IPS-15b (cell line): ENCODE measurements at regions not wholly inside any gene's neighbourhood (a gene's known extent, or its start where the extent isn't known, plus 50 kb on each side); places are given as distances from the start of the nearest gene placed in this dataset.
"Not testable (repeated sequence)": the region's sequence is repeated elsewhere in the genome, so short reads cannot be mapped to it uniquely, and the experiment has no call there.

ENCODE experiments used
- H3K27me3 ChIP-seq: one replicate; pipeline ENCODE4 v1.6.1; 2013; ENCODE audit warnings: low read length; ENCODE audit not compliant: control insufficient read depth, insufficient read depth
- H3K36me3 ChIP-seq: one replicate; pipeline ENCODE4 v1.6.1; 2013; ENCODE audit warnings: low read length; ENCODE audit not compliant: control insufficient read depth, insufficient read depth
- H3K4me1 ChIP-seq: one replicate; pipeline ENCODE4 v1.6.1; 2013; ENCODE audit warnings: mild to moderate bottlenecking, low read length; ENCODE audit not compliant: control insufficient read depth, insufficient read depth
- H3K4me3 ChIP-seq: one replicate; pipeline ENCODE4 v1.5.1; 2013; ENCODE audit warnings: low read depth, low read length
- H3K9ac ChIP-seq: one replicate; pipeline ENCODE4 v1.6.1; 2013; ENCODE audit warnings: low read depth, mild to moderate bottlenecking, low read length
- H3K9me3 ChIP-seq: one replicate; pipeline ENCODE4 v1.6.1; 2013; ENCODE audit warnings: mild to moderate bottlenecking, low read length; ENCODE audit not compliant: control insufficient read depth, insufficient read depth

GRCh38 chr3:102691507-102691906 lies 256.7 kb downstream of the ZPLD1 start:
- Histone ChIP-seq H3K9ac (no peak overlapping the region), H3K27me3 (no peaks in the 10 kb centered on the region), H3K9me3 (peaks cover 11% of the 10 kb centered on the region), H3K4me3 (no peak overlapping the region), H3K36me3 (no peaks in the 10 kb centered on the region), H3K4me1 (peaks cover 12% of the 10 kb centered on the region)

GRCh38 chr3:102699104-102699818 lies 264.4 kb downstream of the ZPLD1 start:
- H3K36me3 ChIP-seq = no peaks in the 10 kb centered on the region
- H3K4me1 ChIP-seq = no peaks in the 10 kb centered on the region
- H3K9me3 ChIP-seq = no peaks in the 10 kb centered on the region
- H3K4me3 ChIP-seq = no peak overlapping the region
- H3K27me3 ChIP-seq = no peaks in the 10 kb centered on the region
- H3K9ac ChIP-seq = no peak overlapping the region

GRCh38 chr3:102699819-102700140 lies 265.0 kb downstream of the ZPLD1 start:
- H3K9me3 ChIP-seq = no peaks in the 10 kb centered on the region
- H3K4me3 ChIP-seq = no peak overlapping the region
- no peaks in the 10 kb centered on the region for H3K27me3 ChIP-seq
- H3K9ac ChIP-seq = no peak overlapping the region
- H3K36me3 ChIP-seq = no peaks in the 10 kb centered on the region
- H3K4me1 ChIP-seq = no peaks in the 10 kb centered on the region

GRCh38 chr3:102712896-102713295 lies 278.1 kb downstream of the ZPLD1 start:
- H3K4me3 ChIP-seq = no peak overlapping the region
- no peaks in the 10 kb centered on the region for H3K4me1 ChIP-seq
- H3K9me3 ChIP-seq = no peaks in the 10 kb centered on the region
- H3K9ac ChIP-seq = no peak overlapping the region
- no peaks in the 10 kb centered on the region for H3K36me3 ChIP-seq
- no peaks in the 10 kb centered on the region for H3K27me3 ChIP-seq

DNA sequence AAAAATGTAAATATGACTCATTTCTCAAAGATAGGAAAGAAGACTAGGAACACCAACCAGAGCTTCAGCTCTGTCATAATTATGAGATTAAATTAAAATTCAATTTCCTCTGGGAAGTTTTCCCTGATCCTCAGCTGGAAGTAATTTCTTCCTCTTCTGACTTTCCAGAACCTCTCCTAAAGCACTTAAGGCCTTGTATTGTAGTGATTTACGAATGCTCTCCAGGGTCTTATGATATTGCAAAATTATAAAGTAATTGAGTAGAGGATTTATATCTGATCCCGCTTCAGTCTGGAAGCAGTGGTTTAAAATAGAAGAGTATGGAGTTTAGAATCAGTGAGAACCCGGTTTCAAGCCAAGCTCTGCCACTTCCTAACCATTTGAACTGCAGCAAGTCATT lies 279.8 kb downstream of the ZPLD1 start:
- Histone ChIP-seq H3K27me3 (no peaks in the 10 kb centered on the region), H3K9me3 (no peaks in the 10 kb centered on the region), H3K4me3 (no peak overlapping the region), H3K36me3 (no peaks in the 10 kb centered on the region), H3K4me1 (no peaks in the 10 kb centered on the region), H3K9ac (no peak overlapping the region)

DNA sequence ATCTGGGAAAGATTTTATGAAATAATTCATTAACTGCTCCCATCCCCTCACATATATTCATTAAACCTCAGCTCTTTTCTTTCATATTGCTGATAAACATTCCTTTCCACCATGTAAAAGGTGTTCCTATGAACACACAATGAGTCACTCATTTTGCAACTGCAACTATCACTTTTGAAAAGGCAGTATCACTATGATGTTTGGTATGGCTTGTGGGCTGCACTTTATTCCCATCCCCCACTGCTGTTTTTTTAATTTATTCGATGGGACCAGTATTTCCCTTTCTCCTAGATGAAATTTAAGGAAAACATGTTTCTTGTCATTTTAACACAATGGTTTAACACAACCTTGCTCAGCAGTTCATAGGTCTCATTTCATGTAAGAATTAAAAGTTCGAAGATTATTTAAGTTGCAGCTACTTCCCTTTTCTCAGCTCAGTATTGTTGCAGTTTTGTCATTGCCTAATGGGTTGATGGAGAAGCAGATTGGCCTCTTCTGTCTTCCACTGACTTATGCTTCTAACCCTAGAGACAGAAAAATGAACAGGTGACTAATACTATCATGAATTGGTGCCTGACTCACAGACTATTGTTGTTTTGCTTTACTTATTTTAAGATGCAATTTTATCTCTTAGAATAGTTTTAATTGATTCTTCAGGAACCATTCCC lies 280.3 kb downstream of the ZPLD1 start:
- Histone ChIP-seq H3K9ac (no peak overlapping the region), H3K4me3 (no peak overlapping the region), H3K4me1 (no peaks in the 10 kb centered on the region), H3K36me3 (no peaks in the 10 kb centered on the region), H3K27me3 (no peaks in the 10 kb centered on the region), H3K9me3 (no peaks in the 10 kb centered on the region)

GRCh38 chr3:102718651-102719050 lies 283.8 kb downstream of the ZPLD1 start:
- Histone ChIP-seq H3K27me3 (no peaks in the 10 kb centered on the region), H3K9ac (no peak overlapping the region), H3K4me3 (no peak overlapping the region), H3K36me3 (no peaks in the 10 kb centered on the region), H3K4me1 (no peaks in the 10 kb centered on the region), H3K9me3 (no peaks in the 10 kb centered on the region)

- H3K27me3 ChIP-seq = no peaks in the 10 kb centered on the region
These were observed 287.5 kb downstream of the ZPLD1 start for GRCh38 chr3:102722317-102722716.

DNA sequence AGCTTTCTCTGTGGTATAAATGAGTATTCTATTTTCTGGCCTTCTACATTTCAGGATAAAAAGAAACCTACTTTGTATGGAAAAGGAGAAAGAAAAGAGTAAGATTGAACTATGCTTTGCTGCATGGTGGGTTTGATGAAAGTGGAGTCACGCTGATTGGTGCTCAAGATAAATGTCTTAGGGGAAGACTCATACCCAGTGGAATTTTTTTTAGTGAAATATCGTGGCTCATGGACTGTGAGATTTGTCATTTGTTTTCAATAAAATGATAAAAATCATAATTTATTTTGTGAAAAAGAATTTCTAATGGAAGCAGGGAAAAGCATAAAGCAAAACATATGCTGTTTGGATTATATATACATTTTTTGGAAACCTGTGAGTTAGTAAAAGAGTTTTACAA lies 292.5 kb downstream of the ZPLD1 start:
- H3K9me3 ChIP-seq = no peaks in the 10 kb centered on the region
- H3K27me3 ChIP-seq = no peaks in the 10 kb centered on the region
- no peak overlapping the region for H3K4me3 ChIP-seq
- no peaks in the 10 kb centered on the region for H3K4me1 ChIP-seq
- H3K36me3 ChIP-seq = no peaks in the 10 kb centered on the region
- H3K9ac ChIP-seq = no peak overlapping the region

More at GRCh38 chr3:102722317-102722716, 287.5 kb downstream of the ZPLD1 start:
- Histone ChIP-seq H3K4me1 (no peaks in the 10 kb centered on the region), H3K9me3 (no peaks in the 10 kb centered on the region), H3K9ac (no peak overlapping the region), H3K36me3 (no peaks in the 10 kb centered on the region), H3K4me3 (no peak overlapping the region)

- H3K9me3 ChIP-seq, H3K4me1 ChIP-seq, H3K9ac ChIP-seq, H3K27me3 ChIP-seq, H3K36me3 ChIP-seq, H3K4me3 ChIP-seq: not testable (repeated sequence)
These were observed 297.8 kb downstream of the ZPLD1 start for GRCh38 chr3:102732581-102732980.

DNA sequence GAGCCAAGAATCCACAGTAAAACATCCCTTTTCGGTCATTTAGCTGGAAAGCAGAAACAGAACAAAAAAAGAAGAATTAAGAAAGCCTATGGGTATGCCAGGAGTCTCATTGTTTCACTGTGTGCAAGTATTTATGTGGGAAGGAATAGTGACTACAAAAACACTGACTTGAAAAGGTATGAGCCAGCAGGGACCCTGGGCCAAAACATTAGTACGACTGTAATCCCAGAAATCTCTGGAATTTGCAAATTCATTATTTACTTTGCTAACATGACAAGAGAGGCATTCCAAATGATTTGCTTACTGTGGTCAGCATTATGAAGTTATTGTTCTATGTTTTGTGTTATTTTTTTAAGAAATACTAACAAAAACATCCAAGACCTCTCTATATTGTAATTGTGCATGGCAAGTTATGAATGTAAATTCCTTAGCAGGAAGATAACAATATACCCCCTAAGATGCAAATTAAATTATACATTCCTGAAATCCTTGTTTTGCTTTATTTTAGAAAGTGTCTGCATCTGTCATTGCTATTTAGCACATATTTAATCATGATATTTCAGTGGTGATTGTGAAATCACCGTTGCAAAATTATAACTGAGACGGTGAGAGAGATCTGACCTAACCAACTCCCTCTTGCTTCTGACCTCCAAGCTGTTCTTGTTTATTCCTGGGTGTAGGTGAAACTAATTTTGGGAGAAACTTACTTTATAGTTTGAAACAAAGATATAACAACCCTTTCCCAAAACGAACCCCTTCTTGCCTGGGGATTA lies 299.2 kb downstream of the ZPLD1 start:
- no peaks in the 10 kb centered on the region for H3K36me3 ChIP-seq
- no peaks in the 10 kb centered on the region for H3K27me3 ChIP-seq
- no peaks in the 10 kb centered on the region for H3K9me3 ChIP-seq
- H3K9ac ChIP-seq = no peak overlapping the region
- H3K4me3 ChIP-seq = no peak overlapping the region
- no peaks in the 10 kb centered on the region for H3K4me1 ChIP-seq

DNA sequence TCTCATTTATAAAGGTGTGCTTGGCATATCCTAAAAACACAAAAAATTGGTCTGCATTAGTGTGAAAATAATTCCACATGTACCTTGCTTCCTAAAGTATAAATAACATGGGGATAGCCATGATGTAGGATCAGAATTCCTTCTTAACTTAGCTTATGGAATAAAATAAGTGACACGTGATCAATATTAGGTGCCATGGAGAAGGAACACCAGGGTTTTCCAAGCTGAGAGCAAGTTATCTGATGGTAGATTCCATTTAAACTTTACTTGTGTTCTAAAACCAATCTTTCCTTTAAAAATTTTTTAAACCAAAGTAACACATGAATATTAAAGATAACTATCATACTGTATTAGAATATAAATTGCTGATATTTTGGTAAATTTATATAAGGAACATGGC lies 300.5 kb downstream of the ZPLD1 start:
- Histone ChIP-seq H3K27me3 (no peaks in the 10 kb centered on the region), H3K4me1 (no peaks in the 10 kb centered on the region), H3K9me3 (no peaks in the 10 kb centered on the region), H3K9ac (no peak overlapping the region), H3K36me3 (no peaks in the 10 kb centered on the region), H3K4me3 (no peak overlapping the region)
